GM18499 (cell line): ENCODE measurements at regions not wholly inside any gene's neighbourhood (a gene's known extent, or its start where the extent isn't known, plus 50 kb on each side); places are given as distances from the start of the nearest gene placed in this dataset.
"Not testable (repeated sequence)": the region's sequence is repeated elsewhere in the genome, so short reads cannot be mapped to it uniquely, and the experiment has no call there.

Source experiments
- ATAC-seq: cut with Tn5 transposase; IDR thresholded peaks from one replicate; pipeline ENCODE4 v1.9.1; 2021; ENCODE audit warnings: moderate number of reproducible peaks; ENCODE audit not compliant: insufficient read depth, unreplicated experiment

DNA sequence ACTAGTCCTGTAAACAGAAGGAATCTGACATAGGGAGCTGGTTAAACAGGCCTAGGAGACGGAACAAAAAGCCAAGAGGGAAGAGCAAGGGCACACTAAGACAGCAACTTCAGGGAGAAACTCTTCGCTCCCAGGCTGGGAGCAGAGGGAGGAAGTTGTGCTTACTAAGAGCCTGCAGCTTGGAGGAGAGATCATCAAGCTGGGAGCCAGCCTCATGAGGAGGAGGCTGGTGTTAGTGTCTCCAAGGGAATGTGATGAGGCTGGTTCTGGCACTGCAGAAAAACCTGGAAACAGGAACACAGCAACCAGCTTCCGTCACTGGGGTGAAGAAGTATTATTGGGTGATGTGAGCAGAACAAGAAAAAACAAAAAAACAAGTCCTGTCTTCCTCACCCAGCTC is 1027.3 kb downstream of the UQCRFS1 start:
- no peak for ATAC-seq

DNA sequence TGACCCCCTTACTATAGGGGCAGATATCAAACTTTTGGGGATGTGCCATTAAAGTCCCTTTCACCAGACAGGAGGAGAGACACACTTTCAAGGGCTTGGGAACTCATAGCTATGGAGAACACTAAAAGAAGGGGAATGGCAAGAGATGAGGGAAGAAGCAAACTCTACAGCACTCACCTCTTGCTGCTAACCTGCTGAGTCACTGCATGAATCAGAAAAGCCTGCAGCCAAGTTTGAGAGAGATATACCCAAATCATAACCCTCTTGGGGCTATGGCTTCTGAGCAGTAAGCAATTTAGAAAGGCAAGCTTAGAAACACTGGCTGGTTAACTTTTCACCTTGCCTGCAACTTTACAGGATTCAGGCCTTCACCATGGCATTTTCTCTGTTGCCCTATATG is 1028.0 kb downstream of the UQCRFS1 start:
- ATAC-seq = no peak

DNA sequence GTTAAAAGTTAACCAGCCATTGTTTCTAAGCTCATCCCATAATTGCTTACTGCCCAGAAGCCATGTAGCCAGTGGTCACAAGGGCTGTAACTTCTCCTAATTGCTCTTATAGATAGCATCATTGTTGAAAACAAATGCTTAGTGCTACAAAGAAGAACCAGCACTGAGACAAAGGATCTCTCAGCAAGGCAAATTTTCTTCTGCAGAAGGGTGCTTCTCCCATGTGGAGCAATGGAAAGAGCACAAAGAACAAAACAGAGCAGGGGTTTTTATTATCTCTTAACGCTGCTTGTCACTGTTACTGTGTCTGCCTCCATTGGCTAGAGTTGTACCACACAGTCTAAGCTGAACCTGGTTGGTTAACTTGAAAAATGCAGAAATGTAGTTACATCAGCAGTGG is 1036.8 kb downstream of the UQCRFS1 start:
- ATAC-seq = no peak

DNA sequence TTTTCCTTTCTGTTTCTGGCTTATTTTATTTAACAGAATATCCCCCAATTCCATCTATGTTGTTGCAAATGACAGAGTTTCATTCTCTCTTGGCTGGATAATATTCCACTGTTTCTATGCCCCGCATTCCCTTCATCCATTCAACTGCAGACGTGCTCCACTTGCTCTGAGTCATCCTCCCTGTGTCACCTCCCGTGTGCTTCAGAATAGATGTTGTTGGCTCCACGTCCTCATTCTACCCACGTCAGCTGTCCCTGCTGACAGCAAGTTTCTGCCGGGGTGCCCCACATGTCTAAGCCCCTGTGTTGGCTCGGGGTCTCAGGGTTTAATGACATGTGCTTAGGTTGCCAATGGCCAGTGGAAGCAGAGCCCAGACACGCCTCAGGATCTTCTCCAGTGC is 1041.0 kb downstream of the UQCRFS1 start:
- ATAC-seq = no peak

DNA sequence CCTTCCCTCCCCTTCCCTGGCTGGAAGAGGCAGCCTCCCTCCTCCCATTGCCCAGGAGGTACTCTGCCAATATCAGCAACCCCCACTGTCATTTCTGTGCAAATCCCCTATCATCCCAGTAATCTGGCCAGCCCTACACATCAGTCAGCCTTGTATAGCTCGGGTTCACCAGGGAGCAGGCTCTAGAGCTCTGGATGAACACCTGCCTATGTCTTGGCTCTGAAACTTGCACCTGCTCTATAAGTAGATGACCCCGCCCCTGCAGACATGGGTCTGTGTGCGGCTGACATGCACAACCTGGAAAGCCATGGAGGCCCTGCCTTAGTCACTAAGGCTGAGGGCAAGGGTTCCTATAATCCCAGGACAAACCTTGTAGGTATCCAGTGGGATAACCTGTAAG is 1042.9 kb downstream of the UQCRFS1 start:
- no peak for ATAC-seq

DNA sequence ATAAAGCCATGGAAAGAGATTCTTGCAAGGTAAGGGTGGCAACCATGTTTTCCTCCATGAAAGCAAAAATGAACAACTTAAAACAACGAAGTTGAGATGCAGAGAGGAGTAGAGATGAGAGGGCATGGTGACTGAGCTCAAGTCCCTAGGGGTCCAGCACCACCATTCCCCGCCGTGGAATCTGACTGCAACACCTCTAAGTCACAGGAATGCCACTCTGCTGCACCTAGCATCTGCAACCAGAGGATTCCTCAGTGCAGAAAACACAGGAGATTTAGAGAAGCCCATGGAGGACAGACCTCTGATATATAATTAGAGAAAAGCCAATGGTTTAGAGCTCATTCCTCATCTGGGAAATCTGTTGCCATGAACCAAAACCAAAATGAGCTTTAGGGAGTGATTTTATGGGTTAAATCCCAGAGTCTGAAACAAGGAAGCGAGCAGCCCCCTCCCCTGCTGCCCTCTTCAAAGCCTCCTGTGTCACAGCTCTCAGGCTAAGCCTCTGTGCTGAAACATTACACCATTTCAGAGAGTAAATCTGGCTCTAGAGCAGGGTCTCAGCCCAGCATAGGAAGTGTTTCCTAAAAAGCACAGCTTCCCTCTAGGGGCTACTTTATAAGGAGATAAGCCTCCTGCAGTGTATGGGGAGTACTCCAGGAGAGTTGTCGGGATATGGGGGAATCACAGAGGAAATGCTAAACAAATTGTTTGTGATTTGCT is 1043.6 kb downstream of the UQCRFS1 start:
- ATAC-seq = no peak

DNA sequence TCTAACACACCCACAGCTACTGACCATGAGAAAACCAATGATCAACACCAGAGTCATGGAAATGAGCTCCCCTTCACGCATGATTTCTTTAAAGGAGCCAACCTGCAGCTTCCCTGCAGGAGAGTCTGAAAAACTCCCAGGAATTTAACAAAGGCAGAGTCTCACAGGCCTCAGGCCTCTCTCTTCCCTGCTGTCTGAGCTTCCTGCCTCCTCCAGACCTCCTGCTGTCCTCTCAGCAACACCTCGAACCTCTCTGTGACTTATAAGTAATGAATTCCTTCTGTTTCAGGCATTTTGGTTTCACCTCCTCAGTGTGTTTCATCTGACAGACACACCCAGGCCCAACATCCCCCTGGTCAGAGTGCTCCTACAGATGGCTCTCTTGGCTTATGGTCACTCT is 1044.4 kb downstream of the UQCRFS1 start:
- ATAC-seq = no peak

DNA sequence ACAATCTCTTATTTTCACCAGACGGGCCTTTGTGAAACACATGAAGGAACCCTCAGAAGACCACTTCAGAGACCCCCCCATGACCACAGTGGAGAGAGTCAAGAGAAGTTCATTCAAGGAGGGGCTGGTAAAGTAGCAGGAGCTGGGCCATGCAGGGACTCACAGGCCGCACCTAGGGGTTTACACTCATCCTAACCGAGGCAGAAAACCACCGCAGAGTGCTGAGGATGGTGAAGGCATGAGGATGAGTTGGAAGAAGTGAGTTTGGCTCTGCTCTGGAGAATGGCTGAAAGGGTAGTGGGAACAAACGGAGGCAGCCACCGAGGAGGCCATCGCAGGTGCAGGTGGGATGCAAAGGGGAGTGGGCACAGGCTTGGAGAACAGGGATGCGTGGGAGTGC is 1046.9 kb downstream of the UQCRFS1 start:
- no peak for ATAC-seq

DNA sequence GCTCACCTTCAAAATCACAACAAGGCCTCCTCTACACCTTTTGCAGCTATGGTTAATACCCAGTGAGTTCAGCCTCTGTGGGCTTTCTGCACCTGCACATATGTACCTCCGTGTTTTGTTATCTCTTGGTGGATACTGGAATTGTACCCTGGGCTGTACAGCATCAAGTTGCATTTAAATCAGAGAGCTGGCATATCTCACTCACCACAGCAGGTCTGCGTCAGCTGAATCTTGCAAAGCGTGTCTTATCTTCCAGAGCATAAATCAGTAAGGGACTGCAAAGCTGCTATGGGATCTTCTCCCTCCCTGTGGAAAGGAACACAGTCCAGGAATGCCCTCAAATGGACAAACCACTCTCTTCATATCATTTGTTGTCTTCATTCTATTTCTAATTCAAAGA is 1048.7 kb downstream of the UQCRFS1 start:
- ATAC-seq = no peak

DNA sequence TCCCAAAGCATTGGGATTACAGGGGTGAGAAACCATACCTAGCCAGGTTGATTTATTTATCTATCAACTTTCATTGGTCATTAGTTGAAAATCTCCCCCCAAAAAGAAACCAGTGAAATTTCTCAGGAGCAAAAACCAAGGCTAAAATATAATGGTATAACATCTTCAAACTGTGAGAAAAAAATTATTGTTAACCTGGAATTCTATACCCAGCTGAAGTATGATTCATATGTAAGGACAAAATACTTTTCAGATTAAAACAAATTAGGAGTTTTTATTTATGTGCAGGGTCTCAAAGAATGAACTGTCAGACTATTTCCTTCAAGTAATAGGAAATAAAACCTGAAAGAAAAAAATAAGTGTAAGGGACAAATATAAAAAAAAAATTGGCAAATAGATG is 1053.9 kb downstream of the UQCRFS1 start:
- ATAC-seq = no peak

DNA sequence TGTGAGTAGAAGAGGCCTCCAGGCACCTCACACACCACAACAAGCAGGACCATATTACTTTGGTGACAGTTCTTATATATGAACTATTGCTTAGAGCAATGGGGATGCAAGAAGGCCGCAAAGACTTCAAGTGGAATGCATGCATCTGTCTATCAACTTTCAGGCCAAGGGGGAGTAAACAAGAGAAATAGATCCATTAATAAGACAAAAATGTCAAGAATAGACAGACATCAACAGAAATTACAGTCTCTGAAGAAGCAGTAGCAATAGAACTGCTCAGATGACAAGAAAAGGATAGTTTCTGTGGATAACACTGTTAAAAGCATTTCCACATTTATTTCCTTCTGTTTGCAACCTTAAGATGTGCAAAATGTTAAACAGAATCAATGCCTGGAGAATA is 1057.7 kb downstream of the UQCRFS1 start:
- ATAC-seq = no peak

DNA sequence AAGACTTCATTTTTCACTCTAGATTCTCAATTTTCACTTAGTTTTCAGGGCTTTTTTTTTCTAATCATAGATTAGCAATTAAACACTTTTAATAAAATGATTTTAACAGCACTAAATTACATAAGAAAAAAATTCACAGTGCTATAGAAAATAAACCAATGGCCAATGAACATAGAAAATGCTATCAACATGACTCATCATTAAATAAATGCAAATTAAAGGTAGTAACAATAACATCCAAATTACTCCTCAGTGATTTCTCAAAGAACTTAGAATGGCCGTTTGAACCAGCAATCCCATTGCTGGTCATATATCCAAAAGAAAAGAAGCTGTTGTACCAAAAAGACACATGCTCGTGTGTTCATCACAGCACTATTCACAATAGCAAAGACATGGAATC is 1058.9 kb downstream of the UQCRFS1 start:
- ATAC-seq = no peak

DNA sequence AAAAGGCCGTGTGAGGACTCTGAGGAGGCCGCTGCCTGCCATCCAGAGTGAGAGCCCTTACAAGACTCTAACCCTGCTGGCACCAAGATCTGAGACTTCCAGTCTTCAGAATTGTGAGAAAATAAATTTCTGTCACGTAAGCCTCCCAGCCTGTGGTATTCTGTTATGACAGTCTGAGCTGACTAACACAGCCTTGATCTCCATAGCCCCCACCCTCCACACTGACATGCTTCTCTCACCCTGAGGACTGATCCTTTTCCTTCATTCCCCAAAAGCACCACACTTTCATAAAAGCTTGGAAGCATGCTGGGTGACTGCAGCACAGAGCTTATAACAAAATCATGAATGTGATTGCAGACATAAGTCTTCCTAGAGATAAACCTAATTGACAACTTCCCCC is 1059.8 kb downstream of the UQCRFS1 start:
- no peak for ATAC-seq

DNA sequence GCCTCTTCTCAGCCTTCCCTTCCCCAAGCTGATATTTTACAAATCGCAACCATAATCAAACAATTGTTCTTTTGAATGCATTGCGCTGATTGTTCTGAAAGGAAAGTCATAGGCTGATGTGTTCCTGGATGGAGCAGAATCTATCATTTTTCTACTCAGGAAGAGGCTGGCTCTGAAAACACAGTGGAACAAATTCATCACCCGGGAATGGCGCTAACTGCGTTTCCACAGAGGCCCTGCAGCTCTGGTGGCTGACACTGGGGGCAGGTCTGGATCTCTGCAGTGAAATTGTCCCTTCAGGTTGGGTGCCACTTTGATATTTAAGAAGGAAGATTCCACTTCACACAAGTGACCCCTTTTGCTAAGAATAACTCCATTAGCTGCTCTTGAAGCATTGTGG is 1060.8 kb downstream of the UQCRFS1 start:
- no peak for ATAC-seq

DNA sequence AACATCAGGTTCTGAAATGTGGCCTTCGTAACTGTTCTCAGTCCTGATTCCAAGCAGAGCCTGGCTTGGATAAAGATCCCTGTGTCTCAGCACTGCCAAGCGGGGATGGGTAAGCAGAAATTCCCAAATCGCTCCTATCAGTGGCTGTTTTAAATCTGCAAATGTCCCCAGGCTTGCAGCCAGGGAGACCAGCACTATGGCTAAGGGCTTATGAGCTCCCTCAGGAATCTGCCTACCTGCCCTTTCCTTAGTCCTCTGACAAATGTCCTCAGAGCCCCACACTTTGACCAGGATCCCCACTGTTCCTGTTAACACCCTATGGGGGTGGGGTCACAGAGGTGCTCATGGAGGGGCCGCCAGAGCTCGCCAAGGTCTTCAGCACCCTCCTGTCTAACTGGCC is 1062.8 kb downstream of the UQCRFS1 start:
- no peak for ATAC-seq

DNA sequence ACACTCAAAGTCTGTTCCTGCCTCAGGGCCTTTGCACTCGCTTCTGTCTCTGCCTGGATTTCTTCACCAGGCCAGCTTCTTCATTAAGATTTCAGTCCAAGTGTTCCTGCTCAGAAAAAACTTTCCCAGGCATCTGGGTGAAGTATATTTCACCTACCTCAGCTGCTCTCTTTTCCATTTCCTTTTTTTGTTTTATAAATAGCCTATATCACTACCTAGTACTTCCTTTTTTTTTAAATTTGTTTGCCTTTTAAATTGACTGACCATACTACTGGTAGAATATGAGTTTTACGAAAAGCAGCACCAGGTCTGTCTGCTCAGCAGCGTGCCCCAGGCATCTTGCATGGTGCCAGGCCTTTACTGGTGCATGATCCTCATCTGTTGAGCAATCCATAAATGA is 1064.4 kb downstream of the UQCRFS1 start:
- ATAC-seq = no peak

DNA sequence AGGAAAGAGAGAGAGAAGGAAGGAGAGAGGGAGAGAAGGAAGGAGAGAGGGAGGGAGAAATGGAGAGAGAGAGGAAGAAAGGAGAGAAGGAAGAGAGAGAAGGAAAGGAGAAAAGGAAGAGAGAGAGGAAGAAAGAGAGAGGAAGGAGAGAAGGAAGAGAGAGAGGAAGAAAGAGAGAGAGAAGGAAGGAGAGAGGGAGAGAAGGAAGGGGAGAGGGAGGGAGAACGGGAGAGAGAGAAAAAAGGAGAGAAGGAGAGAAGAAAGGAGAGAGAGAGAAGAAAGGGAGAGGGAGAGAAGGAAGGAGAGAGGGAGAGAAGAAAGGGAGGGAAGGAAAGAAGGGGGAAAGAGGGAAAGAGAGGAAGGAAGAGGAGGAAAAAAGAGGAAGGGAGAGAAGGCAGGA is 1070.7 kb downstream of the UQCRFS1 start:
- no peak for ATAC-seq

DNA sequence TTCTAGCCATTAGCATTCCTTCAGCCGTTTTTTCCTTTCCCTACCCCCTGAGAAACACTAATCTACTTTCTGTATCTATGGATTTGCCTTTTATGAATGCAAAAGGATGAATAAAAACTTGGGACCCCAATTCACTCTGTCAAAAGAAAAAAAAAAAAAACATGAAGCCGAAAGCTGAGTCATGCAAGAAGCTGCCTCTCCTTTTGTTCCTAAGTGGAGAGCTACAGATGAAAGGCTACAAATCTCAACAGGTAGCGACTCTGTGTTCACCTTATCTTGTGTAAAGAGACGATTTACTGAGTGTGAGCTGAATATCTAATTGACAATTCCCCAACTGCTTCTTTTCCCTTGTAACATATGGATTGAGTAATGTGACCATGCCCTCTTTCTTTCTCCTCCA is 1072.8 kb downstream of the UQCRFS1 start:
- ATAC-seq = no peak

DNA sequence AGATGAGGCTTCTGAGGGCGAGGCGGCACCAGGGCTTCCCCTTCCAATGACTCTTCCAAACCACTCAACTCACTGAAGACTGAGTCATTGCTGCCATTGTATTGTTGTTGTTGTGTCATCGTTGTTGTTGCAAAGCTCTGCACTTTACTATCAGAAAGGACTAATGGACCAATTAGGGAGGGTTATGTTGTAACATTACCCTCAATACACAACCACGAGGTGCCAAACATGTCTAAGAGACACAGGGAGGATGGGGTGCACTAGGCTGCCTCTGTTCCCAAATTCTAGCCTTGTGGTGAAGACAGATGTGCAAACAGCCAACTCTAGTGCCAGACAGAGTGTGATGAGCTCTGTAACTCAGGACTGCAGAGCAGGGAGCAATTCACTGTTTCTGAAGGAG is 1075.2 kb downstream of the UQCRFS1 start:
- ATAC-seq = no peak

DNA sequence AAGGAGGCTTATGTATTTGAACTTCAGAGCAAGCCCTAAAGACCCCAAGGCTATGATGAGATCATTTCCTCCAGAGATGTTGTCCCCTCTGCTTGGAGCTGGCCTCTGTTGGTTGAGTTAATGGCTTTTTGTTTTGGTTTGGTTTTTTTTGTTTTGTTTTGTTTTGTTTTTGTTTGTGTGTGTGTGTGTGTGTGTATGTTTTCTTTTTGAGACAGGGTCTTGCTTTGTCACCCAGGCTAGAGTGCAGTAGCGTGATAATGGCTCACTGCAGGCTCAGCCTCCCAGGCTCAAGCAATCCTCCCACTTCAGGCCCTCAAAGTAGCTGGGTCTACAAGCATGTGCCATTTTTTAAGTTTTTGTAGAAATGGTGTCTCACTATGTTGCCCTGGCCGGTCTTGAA is 1076.2 kb downstream of the UQCRFS1 start:
- ATAC-seq = no peak

DNA sequence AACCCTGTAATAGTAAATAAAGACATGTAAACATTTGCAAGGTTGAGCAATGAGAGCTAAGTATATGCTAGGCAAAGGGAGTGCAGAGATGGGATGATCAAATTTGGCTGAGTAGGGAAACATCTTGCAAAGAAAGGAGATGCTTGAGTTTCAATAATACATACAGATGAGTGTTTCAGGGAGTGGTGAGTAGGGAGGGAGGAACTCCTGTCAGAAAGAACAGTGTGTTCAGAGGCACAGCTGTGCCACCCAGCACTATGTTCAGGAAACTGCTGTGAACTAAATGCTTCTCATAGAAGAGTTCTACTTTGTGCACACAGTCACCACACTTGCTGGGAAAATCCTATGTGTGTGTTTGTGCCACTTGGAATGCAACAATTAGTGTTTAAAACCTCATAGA is 1077.1 kb downstream of the UQCRFS1 start:
- ATAC-seq = no peak

DNA sequence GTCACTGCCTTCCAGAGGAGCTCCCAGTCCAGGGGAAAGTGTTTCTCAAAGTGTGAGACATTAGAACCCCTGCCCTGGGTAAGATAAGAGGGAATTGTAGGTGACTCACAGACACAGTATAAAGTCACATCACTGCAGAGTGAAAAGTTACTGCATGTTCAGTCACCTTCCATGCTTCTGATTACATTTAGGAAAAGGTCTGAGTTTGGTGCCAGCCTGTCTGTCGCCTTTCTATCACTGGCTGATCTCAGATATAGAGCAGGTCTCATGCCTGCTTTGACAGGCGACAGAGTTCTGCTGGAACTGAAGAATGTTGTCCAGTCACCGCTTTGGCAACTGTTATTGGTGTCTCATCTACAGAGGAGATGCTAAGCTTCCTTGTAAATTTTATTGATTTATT is 1078.6 kb downstream of the UQCRFS1 start:
- ATAC-seq = no peak

DNA sequence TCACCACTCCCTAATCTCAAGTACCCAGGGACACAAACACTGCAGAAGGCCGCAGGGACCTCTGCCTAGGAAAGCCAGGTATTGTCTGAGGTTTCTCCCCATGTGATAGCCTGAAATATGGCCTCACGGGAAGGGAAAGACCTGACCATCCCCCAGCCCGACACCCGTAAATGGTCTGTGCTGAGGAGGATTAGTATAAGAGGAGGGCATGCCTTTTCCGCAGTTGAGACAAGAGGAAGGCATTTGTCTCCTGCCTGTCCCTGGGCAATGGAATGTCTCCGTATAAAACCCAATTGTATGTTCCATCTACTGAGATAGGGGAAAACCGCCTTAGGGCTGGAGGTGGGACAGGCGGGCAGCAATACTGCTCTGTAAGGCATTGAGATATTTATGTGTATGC is 1082.1 kb downstream of the UQCRFS1 start:
- not testable (repeated sequence) for ATAC-seq
